Stimulated activated CD4-positive, alpha-beta T cell treated with anti-CD3 and anti-CD28 coated beads, TNF-alpha, amount 100 ng/mL, for 48 hours (primary cell): ENCODE measurements at regions not wholly inside any gene's neighbourhood (a gene's known extent, or its start where the extent isn't known, plus 50 kb on each side); places are given as distances from the start of the nearest gene placed in this dataset.
"Not testable (repeated sequence)": the region's sequence is repeated elsewhere in the genome, so short reads cannot be mapped to it uniquely, and the experiment has no call there.

Experiments
- DNase-seq, 3 donors: peaks; one replicate each; pipeline ENCODE4 v3.0.0-alpha.2; 2020; ENCODE audit warnings: low read depth in 3 of 3

DNA sequence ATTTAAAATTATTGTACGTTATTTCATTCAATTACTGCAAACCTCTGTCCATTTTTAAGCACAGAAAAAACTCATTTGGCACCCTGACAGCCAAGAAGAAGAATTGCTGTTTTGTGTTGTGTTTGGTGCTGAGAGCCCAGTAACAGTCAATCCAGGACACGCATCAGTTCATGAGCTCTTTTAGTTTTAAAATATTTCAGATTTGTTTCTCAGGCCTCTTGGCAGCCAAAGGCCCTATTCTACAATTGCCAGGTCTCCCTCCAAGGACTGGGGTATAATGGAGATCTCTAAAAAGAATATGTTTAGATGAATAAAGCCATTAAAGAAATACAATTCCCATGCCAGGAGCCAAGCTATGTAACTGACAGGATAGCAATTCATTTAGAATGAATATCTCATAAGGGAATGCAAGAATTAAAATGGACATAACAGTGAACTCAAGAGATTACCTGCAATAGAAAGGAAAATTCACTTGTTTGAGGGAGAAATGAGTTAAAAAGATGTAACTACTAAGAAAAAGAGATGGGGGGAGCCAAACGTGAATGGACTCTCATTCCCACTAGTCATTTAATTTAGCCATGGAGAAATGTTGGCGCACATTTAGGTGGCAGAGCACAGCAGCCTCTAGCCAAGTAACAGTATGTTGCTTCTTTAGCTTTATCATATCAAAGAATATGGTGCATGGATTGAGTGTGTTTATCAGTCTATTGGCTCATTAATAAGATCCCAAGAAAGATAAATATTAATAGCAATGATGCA lies 140.6 kb upstream of the PELI2 start:
- no peak for DNase-seq

GRCh38 chr14:55979096-55979495 lies 139.1 kb upstream of the PELI2 start:
- no peak for DNase-seq

GRCh38 chr14:55979781-55980180 lies 138.4 kb upstream of the PELI2 start:
- DNase-seq, result no peak

GRCh38 chr14:55980970-55981369 lies 137.2 kb upstream of the PELI2 start:
- DNase-seq, result no peak

- no peak for DNase-seq
These were observed 132.1 kb upstream of the PELI2 start for GRCh38 chr14:55986069-55986468.

DNA sequence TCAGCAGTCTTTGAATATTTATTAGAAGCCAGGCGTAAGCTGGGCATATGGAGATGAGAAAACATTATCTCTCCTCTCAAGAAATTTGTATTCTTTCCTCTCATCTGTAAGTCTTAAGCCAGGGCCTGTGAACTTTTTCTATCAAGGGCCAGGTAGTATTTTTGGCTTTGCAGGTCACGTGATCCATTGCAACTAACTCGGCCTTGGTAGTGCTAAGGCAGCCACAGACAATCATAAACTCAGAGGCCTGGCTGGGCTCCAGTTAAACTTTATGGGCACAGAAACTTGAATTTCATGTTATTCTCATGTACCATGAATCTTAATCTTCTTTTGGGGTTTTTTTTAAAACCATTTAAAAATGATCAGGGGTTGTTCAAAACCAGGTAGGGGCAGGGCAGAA lies 117.4 kb upstream of the PELI2 start:
- DNase-seq, result no peak

GRCh38 chr14:56002342-56002741 lies 115.9 kb upstream of the PELI2 start:
- DNase-seq, result no peak

DNA sequence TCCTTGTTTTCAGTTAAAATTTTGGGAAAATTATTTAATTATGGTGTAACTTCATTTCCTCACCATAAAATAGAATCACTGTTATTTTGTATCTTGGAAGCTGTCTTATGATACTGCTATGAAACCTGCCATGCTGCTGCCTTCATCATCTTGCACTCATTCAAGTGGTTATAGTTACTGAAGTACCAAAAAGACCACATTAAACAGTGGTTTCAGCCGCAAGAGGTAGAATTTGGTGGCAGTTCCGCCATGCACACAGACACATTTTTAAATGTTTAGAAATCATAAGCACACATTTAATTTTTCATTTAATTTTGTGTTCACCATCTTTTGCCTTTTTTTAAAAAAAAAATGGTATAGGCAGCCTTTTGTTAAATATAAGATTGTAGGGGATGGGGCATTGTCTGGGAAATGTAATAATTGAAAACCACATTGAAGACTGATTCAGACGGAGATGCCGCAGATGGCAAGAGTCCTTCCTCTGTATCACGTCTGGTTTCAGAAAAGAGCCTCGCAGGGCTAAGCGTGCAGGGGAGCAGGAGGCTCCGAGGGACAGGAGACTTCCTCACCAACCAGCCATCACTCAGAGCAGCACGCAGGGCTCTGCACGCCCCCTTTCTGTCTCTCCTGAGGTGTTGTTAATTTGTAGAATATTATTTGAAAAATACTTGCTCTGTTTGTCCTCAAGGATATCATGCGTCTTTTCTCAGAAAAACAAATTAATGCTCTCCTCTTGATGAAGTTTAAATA lies 115.2 kb upstream of the PELI2 start:
- DNase-seq, result peak; percentile 15 to 41 (median 27)

DNA sequence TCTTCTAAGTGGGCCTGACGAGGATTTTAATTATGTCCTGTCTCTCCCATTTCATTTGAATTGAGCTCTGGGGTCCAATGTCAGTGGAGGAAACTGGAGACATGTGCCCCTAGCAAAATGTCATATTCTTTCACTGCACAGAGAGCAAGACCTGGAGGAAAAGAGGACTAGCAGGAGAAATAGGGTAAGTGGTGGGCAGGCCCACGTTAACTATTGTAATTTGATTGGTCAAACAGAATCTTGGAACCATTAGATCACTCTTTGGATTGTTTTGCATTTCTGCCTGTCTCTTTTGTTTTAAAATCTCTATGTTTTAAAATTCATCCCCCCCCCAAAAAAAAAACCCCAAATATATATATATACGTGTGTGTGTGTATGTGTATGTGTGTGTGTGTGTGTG lies 113.9 kb upstream of the PELI2 start:
- DNase-seq, result no peak

GRCh38 chr14:56004786-56005185 lies 113.4 kb upstream of the PELI2 start:
- DNase-seq, result peak in 1 of 3 donors; percentile 9

GRCh38 chr14:56005191-56006053 lies 112.8 kb upstream of the PELI2 start:
- no peak for DNase-seq

DNA sequence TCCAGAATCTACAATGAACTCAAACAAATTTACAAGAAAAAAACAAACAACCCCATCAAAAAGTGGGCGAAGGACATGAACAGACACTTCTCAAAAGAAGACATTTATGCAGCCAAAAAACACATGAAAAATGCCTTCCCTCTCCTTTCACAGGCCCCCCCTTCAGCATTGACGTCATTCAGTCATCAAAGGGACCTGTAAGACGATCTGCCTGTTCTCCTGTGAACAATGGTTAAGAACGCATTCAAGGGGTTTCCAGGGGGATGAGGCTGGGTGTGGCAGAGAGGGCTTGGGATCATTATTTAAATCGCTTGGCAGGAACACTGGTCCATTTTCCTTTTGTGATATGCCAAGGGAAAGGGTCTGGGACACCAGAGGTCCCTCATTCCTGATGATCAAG lies 110.7 kb upstream of the PELI2 start:
- DNase-seq, result not testable (repeated sequence)

- DNase-seq, result no peak
These were observed 110.1 kb upstream of the PELI2 start for GRCh38 chr14:56008150-56008549.

DNA sequence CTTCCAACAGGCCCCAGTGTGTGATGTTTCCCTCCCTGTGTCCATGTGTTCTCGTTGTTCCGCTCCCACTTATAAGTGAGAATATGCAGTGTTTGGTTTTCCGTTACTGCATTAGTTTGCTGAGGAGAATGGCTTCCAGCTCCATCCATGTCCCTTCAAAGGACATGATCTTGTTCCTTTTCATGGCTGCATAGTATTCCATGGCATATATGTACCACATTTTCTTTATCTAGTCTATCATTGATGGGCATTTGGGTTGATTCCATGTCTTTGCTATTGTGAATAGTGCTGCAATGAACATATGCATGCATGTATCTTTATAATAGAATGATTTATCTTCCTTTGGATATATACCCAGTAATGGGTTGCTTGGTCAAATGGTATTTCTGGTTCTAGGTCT lies 109.5 kb upstream of the PELI2 start:
- not testable (repeated sequence) for DNase-seq

DNA sequence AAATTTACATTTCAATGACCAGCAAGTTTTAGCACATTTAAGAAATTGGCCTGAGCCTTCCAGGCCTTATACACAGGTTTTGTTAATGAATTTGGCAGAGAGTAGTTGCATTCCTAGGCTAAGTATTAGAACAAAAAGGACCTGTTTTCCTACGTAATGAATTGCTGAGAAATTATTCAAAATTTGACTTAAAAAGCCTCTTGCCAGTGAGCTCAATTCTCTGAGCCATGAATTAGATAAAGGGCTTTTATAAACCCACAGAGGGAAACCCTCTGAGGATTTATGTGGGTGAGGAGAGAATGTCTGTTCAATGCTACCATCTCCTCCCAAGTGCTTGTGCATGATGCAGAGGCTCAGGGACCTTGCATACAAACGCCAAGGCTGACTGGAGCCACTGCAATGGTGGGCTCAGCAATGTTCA lies 94.5 kb upstream of the PELI2 start:
- no peak for DNase-seq

DNA sequence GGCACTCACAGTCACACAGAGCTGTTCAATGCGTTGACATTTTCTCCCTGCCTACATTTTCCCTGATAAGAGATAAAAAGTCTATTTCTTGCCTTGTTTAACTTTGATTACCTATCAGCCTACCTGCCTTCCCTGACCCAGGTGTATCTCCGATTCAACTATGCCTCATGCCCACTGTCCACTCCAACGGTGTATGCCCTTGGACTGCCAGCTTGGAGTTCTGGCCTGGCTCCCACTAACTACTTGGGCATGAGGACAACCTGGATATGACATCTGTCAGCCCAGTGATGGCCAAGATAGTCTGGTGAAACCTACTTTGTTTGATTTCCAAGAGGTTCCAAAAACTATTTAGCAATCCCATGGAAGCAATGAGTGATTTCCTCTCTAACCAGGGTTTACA lies 93.0 kb upstream of the PELI2 start:
- no peak for DNase-seq

DNA sequence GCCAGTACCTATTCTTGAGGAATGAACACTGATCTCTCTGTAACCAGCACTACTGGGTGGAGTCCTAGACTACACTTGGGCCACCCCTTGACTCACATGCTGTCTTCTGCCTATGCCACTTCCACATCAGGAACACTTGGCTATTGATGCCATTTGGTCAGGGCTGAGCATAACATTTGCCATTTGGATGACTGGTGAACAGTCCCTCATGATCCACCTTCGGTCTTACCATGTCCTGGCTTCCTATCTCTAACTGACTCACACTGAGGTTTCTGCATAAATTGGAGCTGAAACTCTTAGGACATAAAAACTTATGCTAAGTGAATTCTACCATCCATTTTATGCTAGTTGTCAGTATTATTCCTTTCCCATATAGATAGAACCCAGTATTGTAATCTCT lies 91.7 kb upstream of the PELI2 start:
- no peak for DNase-seq

GRCh38 chr14:56027421-56027820 lies 90.8 kb upstream of the PELI2 start:
- DNase-seq, result no peak

GRCh38 chr14:56027916-56028712 lies 90.1 kb upstream of the PELI2 start:
- no peak for DNase-seq

DNA sequence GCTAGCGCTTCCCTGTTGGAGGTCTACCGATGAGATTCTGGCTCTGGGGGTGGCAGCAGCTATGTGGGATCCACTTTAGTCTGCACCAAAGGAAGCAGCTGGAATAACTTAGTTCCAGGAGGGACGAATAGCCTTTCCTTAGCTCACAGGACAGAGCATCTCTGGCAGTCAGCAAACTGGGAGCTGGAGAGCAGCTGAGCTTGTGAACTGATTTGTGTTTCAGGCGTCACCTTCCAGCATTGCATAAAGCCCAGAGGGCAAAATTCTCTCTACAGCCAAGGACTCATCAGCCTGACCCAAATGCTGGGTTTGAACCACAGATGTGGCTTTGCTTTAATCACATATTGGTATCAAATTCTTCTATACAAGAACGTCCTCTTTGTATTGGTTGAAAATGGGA lies 81.9 kb upstream of the PELI2 start:
- no peak for DNase-seq

- no peak for DNase-seq
These were observed 78.1 kb upstream of the PELI2 start for GRCh38 chr14:56040121-56040520.

- no peak for DNase-seq
These were observed 74.0 kb upstream of the PELI2 start for GRCh38 chr14:56044196-56044595.
